ENCODE measurements at regions not wholly inside any gene's neighbourhood (a gene's known extent, or its start where the extent isn't known, plus 50 kb on each side); places are given as distances from the start of the nearest gene placed in this dataset.

DNA sequence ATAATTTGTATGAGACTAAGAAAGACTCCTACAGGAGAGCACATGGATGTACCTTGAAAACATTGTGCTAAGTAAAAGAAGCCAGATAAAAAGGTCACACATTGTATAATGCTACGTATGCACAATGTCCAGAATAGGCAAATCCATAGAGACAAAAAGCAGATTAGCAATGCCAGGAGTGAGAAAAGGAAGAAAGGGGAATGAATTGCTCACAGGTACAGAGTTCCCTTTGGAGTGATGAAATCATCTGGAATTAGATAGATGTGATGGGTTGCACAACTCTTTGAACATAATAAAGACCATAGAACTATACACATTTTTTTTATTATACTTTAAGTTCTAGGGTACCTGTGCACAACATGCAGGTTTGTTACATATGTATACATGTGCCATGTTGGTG lies 1218.9 kb upstream of the TMEM132C start:
- TF ChIP-seq, protein P1, sequence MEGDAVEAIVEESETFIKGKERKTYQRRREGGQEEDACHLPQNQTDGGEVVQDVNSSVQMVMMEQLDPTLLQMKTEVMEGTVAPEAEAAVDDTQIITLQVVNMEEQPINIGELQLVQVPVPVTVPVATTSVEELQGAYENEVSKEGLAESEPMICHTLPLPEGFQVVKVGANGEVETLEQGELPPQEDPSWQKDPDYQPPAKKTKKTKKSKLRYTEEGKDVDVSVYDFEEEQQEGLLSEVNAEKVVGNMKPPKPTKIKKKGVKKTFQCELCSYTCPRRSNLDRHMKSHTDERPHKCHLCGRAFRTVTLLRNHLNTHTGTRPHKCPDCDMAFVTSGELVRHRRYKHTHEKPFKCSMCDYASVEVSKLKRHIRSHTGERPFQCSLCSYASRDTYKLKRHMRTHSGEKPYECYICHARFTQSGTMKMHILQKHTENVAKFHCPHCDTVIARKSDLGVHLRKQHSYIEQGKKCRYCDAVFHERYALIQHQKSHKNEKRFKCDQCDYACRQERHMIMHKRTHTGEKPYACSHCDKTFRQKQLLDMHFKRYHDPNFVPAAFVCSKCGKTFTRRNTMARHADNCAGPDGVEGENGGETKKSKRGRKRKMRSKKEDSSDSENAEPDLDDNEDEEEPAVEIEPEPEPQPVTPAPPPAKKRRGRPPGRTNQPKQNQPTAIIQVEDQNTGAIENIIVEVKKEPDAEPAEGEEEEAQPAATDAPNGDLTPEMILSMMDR (IDR thresholded peaks at IDR 0.05), result no peak
- no peak for TF ChIP-seq EZH2 (IDR thresholded peaks at IDR 0.05; ENCODE audit: borderline replicate concordance, insufficient read depth, low read depth, low read length, poor library complexity, severe bottlenecking)

All from B cell (primary cell).